GM20000 (cell line): ENCODE measurements at regions not wholly inside any gene's neighbourhood (a gene's known extent, or its start where the extent isn't known, plus 50 kb on each side); places are given as distances from the start of the nearest gene placed in this dataset.

Experiments used
- DNase-seq: peaks from one replicate; pipeline ENCODE4 v3.0.0; 2012; ENCODE audit warnings: low spot score
- CTCF ChIP-seq: IDR thresholded peaks from 2 replicates; pipeline ENCODE4 v1.5.1; 2012; ENCODE audit warnings: mild to moderate bottlenecking, control low read depth; ENCODE audit errors: extremely low read depth, missing control alignments

GRCh38 chr5:12477554-12477953 is 573.3 kb upstream of the CTNND2 start:
- no peak for DNase-seq
- no peak for TF ChIP-seq CTCF

GRCh38 chr5:12467799-12468198 is 563.6 kb upstream of the CTNND2 start:
- no peak for DNase-seq
- no peak for TF ChIP-seq CTCF

DNA sequence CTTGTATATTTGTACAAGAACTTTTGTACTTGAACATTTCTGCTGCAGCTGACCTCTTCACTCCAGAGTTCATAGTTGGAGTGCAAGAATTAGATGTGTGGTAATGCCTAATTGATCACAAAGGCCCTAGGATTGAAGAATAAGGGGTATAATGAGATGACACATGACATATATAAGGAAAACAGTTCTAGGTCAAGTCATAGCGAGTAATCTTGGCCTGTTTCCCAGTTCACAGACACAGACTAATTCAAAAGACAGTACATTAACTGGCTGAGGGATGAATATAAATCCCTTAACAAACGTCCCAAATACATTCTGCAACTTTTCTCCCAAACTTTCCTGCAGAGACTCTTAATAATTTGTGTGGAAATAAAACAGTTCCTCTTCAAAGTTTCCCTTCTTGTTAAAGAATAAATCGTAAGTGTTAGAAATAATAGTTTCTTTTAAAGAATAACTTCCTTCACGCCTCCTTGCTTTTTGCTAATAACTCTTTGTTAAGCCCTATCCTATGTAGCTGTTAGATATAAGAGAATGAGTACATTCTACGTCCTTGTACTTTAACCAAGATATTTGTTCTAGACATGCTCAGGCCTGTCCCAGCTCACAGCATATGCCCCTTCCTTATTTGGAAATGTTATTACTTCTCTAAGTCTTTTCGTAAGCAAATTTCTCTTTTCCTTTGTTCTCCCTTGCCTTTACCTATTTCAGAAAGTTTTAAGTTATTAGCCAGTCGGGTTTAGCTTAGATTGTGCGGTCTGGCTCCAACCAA is 556.4 kb upstream of the CTNND2 start:
- TF ChIP-seq CTCF, result no peak
- DNase-seq, result no peak

GRCh38 chr5:12459326-12459725 is 555.1 kb upstream of the CTNND2 start:
- no peak for TF ChIP-seq CTCF
- no peak for DNase-seq

DNA sequence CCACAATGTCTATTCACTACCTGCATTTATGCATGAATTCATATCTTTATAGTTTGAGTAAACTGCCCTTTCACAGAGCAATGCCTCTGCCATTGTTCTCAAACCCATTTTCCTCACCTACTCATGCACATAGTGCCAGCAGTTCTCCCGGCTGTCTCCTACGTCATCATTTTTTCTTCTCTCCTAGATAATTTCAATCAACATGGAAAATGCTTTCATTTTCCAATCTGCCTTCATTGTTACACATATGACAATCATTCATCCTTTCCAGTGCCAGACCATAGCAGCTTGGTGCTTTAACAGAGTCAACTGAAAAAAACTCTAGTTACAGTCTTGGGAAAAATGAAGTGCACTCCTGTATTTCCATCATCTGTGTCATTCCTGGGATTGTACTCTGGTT is 514.8 kb upstream of the CTNND2 start:
- TF ChIP-seq CTCF, result no peak
- DNase-seq, result no peak

- DNase-seq, result no peak
- TF ChIP-seq CTCF, result no peak
These were observed 509.3 kb upstream of the CTNND2 start for GRCh38 chr5:12413585-12413984.

DNA sequence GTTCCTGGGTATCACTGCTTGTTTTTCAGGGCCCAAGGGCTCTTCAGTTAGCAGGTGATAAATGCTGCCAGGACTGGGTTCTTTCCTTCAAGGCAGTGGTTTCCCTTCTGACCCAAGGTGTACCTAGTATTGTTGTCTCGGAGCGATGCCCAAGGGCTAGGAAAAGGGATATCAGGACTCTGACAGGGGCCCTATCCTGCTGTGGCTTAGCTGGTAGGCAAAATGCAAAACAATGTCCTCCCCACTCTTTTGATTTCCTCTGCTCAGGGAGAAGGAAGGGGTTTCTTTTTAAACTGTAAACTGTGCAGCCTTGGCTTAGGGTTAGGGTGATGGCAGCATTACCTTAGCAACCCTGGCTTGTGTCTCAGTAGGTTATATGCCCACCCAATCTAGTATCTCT is 508.8 kb upstream of the CTNND2 start:
- no peak for TF ChIP-seq CTCF
- DNase-seq, result no peak
